PFSK-1 (cell line): ENCODE measurements at regions not wholly inside any gene's neighbourhood (a gene's known extent, or its start where the extent isn't known, plus 50 kb on each side); places are given as distances from the start of the nearest gene placed in this dataset.

Experiments
- FOXP2 ChIP-seq: optimal IDR thresholded peaks from 2 replicates; pipeline ENCODE3; 2011; ENCODE audit warnings: borderline replicate concordance, control low read depth, inconsistent platforms; ENCODE audit not compliant: insufficient read depth; ENCODE audit errors: extremely low read length, extremely low read depth
- POLR2AphosphoS5 ChIP-seq: IDR thresholded peaks from 2 replicates; pipeline ENCODE4 v1.6.1; 2012; ENCODE audit warnings: low read depth, mild to moderate bottlenecking, control low read depth, low read length, moderate library complexity
- REST ChIP-seq, 2 experiments: IDR thresholded peaks; 2 replicates each; pipeline versions ENCODE4 v1.6.1 to v1.8.0; 2011 to 2012; ENCODE audit warnings: low read depth in 2 of 2, low read length in 2 of 2, control low read depth in 1 of 2, inconsistent platforms in 1 of 2, mild to moderate bottlenecking in 1 of 2, moderate library complexity in 1 of 2; ENCODE audit not compliant: insufficient read depth in 1 of 2
- SIN3A ChIP-seq: IDR thresholded peaks from 2 replicates; pipeline ENCODE4 v1.6.1; 2012; ENCODE audit warnings: mild to moderate bottlenecking, low read length, moderate library complexity, borderline replicate concordance; ENCODE audit not compliant: insufficient read depth
- TAF1 ChIP-seq: IDR thresholded peaks from 2 replicates; pipeline ENCODE4 v1.6.1; 2012; ENCODE audit warnings: low read length, control low read depth, borderline replicate concordance; ENCODE audit not compliant: insufficient read depth

- TF ChIP-seq POLR2AphosphoS5 (no peak), SIN3A (no peak), REST (IDR thresholded peaks at IDR 0.05; ENCODE audit: insufficient read depth in 1 of 2, low read depth in 2 of 2, low read length in 2 of 2) (no peak), TAF1 (no peak), FOXP2 (no peak)
Observed at GRCh38 chr5:63055421-63055820, 476.8 kb downstream of the LRRC70 start.

DNA sequence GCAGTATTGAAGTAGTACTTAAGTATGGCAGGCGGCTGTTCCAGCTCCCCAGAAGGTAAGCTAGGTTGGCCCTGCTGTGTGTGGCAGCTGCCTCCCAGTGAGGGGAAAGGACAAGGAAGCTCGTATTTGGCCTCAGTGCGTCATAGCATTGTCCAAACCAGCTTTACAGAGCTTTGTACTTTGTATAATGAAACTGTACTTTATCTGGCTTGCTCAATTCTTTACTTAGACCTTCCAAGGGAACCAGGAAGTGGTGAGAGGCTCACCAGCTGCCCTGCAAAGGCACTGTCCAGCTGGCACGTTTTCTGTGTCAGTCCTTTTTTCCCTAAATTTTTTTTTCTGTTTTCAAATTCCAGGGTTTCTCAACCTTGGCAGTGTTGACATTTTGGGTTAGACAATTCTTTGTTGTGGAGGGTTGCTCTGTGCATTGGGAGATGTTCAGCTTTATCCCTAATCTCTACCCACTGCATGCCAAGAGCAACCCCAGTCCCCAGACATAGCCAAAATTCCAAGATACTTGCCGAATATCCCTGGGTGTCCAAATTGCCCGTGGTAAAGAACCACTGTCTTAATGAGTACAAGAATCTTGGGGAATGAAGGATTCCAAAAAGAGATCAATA, 474.5 kb downstream of the LRRC70 start:
- TF ChIP-seq FOXP2 = no peak
- no peak for TF ChIP-seq POLR2AphosphoS5
- TF ChIP-seq TAF1 = no peak
- no peak for TF ChIP-seq SIN3A
- no peak for TF ChIP-seq REST (IDR thresholded peaks at IDR 0.05; ENCODE audit: insufficient read depth in 1 of 2, low read depth in 2 of 2, low read length in 2 of 2)

GRCh38 chr5:63050916-63051315, 472.3 kb downstream of the LRRC70 start:
- no peak for TF ChIP-seq FOXP2
- TF ChIP-seq TAF1 = no peak
- no peak for TF ChIP-seq POLR2AphosphoS5
- TF ChIP-seq REST (IDR thresholded peaks at IDR 0.05; ENCODE audit: insufficient read depth in 1 of 2, low read depth in 2 of 2, low read length in 2 of 2) = no peak
- TF ChIP-seq SIN3A = no peak

DNA sequence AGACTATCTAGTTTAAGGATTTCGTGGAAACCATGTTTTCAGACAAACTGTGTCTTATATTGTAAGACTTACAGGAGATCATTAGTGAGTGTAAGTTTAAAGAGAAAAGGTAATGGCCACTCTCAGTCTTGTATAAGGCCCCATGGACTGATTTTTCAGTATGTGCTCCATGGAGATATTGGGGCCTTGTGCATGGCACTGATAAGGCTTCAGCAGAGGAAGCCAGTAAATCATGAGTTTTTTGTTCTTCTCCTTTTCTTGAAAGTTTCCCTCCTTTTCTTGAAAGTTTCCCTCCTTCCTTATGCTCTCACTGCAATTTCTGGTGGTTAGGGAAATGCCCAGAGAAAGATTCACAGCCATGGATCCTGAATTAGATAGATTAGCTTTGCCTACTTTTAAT, 471.3 kb downstream of the LRRC70 start:
- no peak for TF ChIP-seq TAF1
- no peak for TF ChIP-seq POLR2AphosphoS5
- no peak for TF ChIP-seq SIN3A
- no peak for TF ChIP-seq REST (IDR thresholded peaks at IDR 0.05; ENCODE audit: insufficient read depth in 1 of 2, low read depth in 2 of 2, low read length in 2 of 2)
- no peak for TF ChIP-seq FOXP2
